ENCODE measurements at regions not wholly inside any gene's neighbourhood (a gene's known extent, or its start where the extent isn't known, plus 50 kb on each side); places are given as distances from the start of the nearest gene placed in this dataset.

- DNase-seq (ENCODE audit: low read depth, low spot score) (no peak), ATAC-seq (no peak), FAIRE-seq (no peak)
- CTCF ChIA-PET = no interaction called here
- H2AFZ ChIP-seq (ENCODE audit: control insufficient read depth, low read depth, low read length) = no peak overlapping the region
- H3K27ac ChIP-seq (ENCODE audit: control insufficient read depth, insufficient read depth) = no peak overlapping the region
- no peak overlapping the region for H3K4me3 ChIP-seq
- H3K4me1 ChIP-seq (ENCODE audit: control insufficient read depth, insufficient read depth, low read length) = no peaks in the 10 kb centered on the region
- no peaks in the 10 kb centered on the region for H3K79me2 ChIP-seq (ENCODE audit: control insufficient read depth, insufficient read depth, low read length)
- H3K9ac ChIP-seq (ENCODE audit: control insufficient read depth, insufficient read depth, low read length) = no peak overlapping the region
- SMC1A ChIA-PET (ENCODE audit: uncharacterized antibody, unreplicated experiment) = no interaction called here
- TF ChIP-seq RAD51 (IDR thresholded peaks at IDR 0.05) (no peak), IKZF2 (IDR thresholded peaks at IDR 0.05) (no peak), NBN (IDR thresholded peaks at IDR 0.05) (no peak), BHLHE40 (IDR thresholded peaks at IDR 0.05; ENCODE audit: borderline replicate concordance in 1 of 2, low read depth in 2 of 2, low read length in 1 of 2) (no peak), RBBP5 (conservative IDR thresholded peaks at IDR 0.05) (no peak), CREB1 (IDR thresholded peaks at IDR 0.05; ENCODE audit: low read depth) (no peak), MLLT1 (IDR thresholded peaks at IDR 0.05) (no peak)
- TF ChIP-seq, protein P1, sequence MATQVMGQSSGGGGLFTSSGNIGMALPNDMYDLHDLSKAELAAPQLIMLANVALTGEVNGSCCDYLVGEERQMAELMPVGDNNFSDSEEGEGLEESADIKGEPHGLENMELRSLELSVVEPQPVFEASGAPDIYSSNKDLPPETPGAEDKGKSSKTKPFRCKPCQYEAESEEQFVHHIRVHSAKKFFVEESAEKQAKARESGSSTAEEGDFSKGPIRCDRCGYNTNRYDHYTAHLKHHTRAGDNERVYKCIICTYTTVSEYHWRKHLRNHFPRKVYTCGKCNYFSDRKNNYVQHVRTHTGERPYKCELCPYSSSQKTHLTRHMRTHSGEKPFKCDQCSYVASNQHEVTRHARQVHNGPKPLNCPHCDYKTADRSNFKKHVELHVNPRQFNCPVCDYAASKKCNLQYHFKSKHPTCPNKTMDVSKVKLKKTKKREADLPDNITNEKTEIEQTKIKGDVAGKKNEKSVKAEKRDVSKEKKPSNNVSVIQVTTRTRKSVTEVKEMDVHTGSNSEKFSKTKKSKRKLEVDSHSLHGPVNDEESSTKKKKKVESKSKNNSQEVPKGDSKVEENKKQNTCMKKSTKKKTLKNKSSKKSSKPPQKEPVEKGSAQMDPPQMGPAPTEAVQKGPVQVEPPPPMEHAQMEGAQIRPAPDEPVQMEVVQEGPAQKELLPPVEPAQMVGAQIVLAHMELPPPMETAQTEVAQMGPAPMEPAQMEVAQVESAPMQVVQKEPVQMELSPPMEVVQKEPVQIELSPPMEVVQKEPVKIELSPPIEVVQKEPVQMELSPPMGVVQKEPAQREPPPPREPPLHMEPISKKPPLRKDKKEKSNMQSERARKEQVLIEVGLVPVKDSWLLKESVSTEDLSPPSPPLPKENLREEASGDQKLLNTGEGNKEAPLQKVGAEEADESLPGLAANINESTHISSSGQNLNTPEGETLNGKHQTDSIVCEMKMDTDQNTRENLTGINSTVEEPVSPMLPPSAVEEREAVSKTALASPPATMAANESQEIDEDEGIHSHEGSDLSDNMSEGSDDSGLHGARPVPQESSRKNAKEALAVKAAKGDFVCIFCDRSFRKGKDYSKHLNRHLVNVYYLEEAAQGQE (IDR thresholded peaks at IDR 0.05; ENCODE audit: low read depth, low read length) = no peak
- TF ChIP-seq, protein P2, sequence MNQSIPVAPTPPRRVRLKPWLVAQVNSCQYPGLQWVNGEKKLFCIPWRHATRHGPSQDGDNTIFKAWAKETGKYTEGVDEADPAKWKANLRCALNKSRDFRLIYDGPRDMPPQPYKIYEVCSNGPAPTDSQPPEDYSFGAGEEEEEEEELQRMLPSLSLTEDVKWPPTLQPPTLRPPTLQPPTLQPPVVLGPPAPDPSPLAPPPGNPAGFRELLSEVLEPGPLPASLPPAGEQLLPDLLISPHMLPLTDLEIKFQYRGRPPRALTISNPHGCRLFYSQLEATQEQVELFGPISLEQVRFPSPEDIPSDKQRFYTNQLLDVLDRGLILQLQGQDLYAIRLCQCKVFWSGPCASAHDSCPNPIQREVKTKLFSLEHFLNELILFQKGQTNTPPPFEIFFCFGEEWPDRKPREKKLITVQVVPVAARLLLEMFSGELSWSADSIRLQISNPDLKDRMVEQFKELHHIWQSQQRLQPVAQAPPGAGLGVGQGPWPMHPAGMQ (IDR thresholded peaks at IDR 0.05; ENCODE audit: borderline replicate concordance) = no peak
- intact Hi-C loops (cut with micrococcal nuclease; ENCODE audit: unreplicated experiment) (no loop called here), in situ Hi-C loops (cut with MboI) (no loop called here)
- no peak overlapping the region for H3K4me2 ChIP-seq (ENCODE audit: control insufficient read depth, insufficient read depth)
- H3K36me3 ChIP-seq (ENCODE audit: control insufficient read depth in 2 of 2, insufficient read depth in 2 of 2, low read length in 1 of 2) = no peaks in the 10 kb centered on the region
- no peaks in the 10 kb centered on the region; the same call in 1 of the 2 replicates for H4K20me1 ChIP-seq (ENCODE audit: control insufficient read depth, insufficient read depth)
- POLR2A ChIA-PET = no interaction called here
- H3K27me3 ChIP-seq (replicated peaks in 1 of 2; ENCODE audit: control insufficient read depth in 2 of 2, insufficient read depth in 2 of 2, low read length in 1 of 2) = no peaks in the 10 kb centered on the region
- RAD21 ChIA-PET (ENCODE audit: unreplicated experiment) = no interaction called here
- H3K9me3 ChIP-seq (replicated peaks; ENCODE audit: control insufficient read depth, insufficient read depth, low read length) = no peaks in the 10 kb centered on the region
- BruUV-seq (replicated peaks) = no TSS peak
Observed at GRCh38 chr11:128105950-128106349, 481.4 kb downstream of the ETS1 start.

All from GM12878 (cell line).